SK-N-SH (cell line): ENCODE measurements at regions not wholly inside any gene's neighbourhood (a gene's known extent, or its start where the extent isn't known, plus 50 kb on each side); places are given as distances from the start of the nearest gene placed in this dataset.

Experiments
- CTCF ChIA-PET: fragments of 300-600, 350-600 bp; formaldehyde crosslinking; extraction: SDS; loops from one replicate; lab custom pipeline; 2021; lab: Yijun Ruan, JAX
- POLR2A ChIA-PET: fragments of 350-600 bp; sonication (Branson Sonifier 250); formaldehyde crosslinking; extraction: SDS; loops from one replicate; lab custom pipeline; 2020; ENCODE audit warnings: antibody characterized with exemption, inconsistent platforms; lab: Yijun Ruan, JAX
- DNase-seq: peaks from one replicate; pipeline ENCODE4 v3.0.0; 2012
- H2AFZ ChIP-seq: fragments of 200-600 bp; sonication (generic); 2 replicates; pipeline ENCODE4 v1.8.1; 2016; ENCODE audit warnings: antibody characterized with exemption, mild to moderate bottlenecking, low read depth
- H3F3A ChIP-seq: fragments of 200-600 bp; sonication (generic); replicated peaks from 2 replicates; pipeline ENCODE3; 2016; ENCODE audit warnings: antibody characterized with exemption, mild to moderate bottlenecking; ENCODE audit not compliant: insufficient read depth
- H3K27ac ChIP-seq, 2 experiments: fragments of 200-500 bp in 1 of 2; fragments of 200-600 bp in 1 of 2; sonication (Bioruptor generic) in 1 of 2; sonication (generic), shearing (Covaris generic) in 1 of 2; 2 replicates each; pipeline versions ENCODE4 v1.5.1 to v1.6.1; 2014 to 2016; ENCODE audit warnings: low read depth in 2 of 2, inconsistent platforms in 1 of 2, low read length in 1 of 2, mild to moderate bottlenecking in 1 of 2, mixed read lengths in 1 of 2
- H3K27me3 ChIP-seq: fragments of 200-600 bp; sonication (generic), shearing (Covaris generic); 2 replicates; pipeline ENCODE4 v1.6.1; 2016; ENCODE audit warnings: mixed run types; ENCODE audit not compliant: insufficient read depth
- H3K36me3 ChIP-seq, 2 experiments: fragments of 200-500 bp in 1 of 2; fragments of 200-600 bp in 1 of 2; sonication (Bioruptor generic) in 1 of 2; sonication (generic) in 1 of 2; replicated peaks in 1 of 2; 2 replicates each; pipeline versions ENCODE3 to v1.5.1; 2014 to 2016; ENCODE audit warnings: low read length in 1 of 2, mild to moderate bottlenecking in 1 of 2; ENCODE audit not compliant: insufficient read depth in 2 of 2, control insufficient read depth in 1 of 2
- H3K4me1 ChIP-seq, 2 experiments: fragments of 200-500 bp in 1 of 2; fragments of 200-600 bp in 1 of 2; sonication (Bioruptor generic) in 1 of 2; sonication (generic), shearing (Covaris generic) in 1 of 2; 2 replicates each; pipeline versions ENCODE4 v1.5.1 to v1.6.1; 2014 to 2016; ENCODE audit warnings: low read depth in 1 of 2, low read length in 1 of 2, mixed run types in 1 of 2; ENCODE audit not compliant: insufficient read depth in 2 of 2, control insufficient read depth in 1 of 2
- H3K4me2 ChIP-seq: fragments of 200-600 bp; sonication (generic), shearing (Covaris generic); 2 replicates; pipeline ENCODE4 v1.6.1; 2017; ENCODE audit warnings: mixed run types
- H3K4me3 ChIP-seq, 2 experiments: fragments of 200-500 bp in 1 of 2; fragments of 200-600 bp in 1 of 2; sonication (Bioruptor generic) in 1 of 2; sonication (generic), shearing (Covaris generic) in 1 of 2; 2 replicates each; pipeline versions ENCODE4 v1.5.1 to v1.8.1; 2014 to 2016; ENCODE audit warnings: low read depth in 2 of 2, inconsistent platforms in 1 of 2, low read length in 1 of 2, mild to moderate bottlenecking in 1 of 2, mixed read lengths in 1 of 2, moderate library complexity in 1 of 2
- H3K79me2 ChIP-seq: fragments of 200-600 bp; sonication (generic); 2 replicates; pipeline ENCODE4 v1.8.1; 2017; ENCODE audit warnings: mild to moderate bottlenecking; ENCODE audit not compliant: insufficient read depth
- H3K9ac ChIP-seq: fragments of 200-600 bp; sonication (generic); 2 replicates; pipeline ENCODE4 v1.6.1; 2017; ENCODE audit warnings: mixed run types
- H3K9me2 ChIP-seq: fragments of 200-600 bp; sonication (generic); 2 replicates; pipeline ENCODE4 v1.6.1; 2017; ENCODE audit warnings: mixed run types
- H3K9me3 ChIP-seq: fragments of 200-600 bp; sonication (generic); 2 replicates; pipeline ENCODE4 v1.6.1; 2017; ENCODE audit warnings: mixed run types, mild to moderate bottlenecking, moderate library complexity
- H4K20me1 ChIP-seq: fragments of 200-600 bp; sonication (generic); 2 replicates; pipeline ENCODE4 v1.6.1; 2017; ENCODE audit warnings: mild to moderate bottlenecking, mixed run types; ENCODE audit not compliant: insufficient read depth
- ELF1 ChIP-seq: IDR thresholded peaks from 2 replicates; pipeline ENCODE4 v1.4.0; 2012
- EP300 ChIP-seq, 2 experiments: IDR thresholded peaks; 2 replicates each; pipeline versions ENCODE4 v1.4.0 to v1.6.1; 2012; ENCODE audit warnings: borderline replicate concordance in 1 of 2, low read depth in 1 of 2, low read length in 1 of 2
- FOSL2 ChIP-seq: IDR thresholded peaks from 2 replicates; pipeline ENCODE4 v1.4.0; 2012; ENCODE audit warnings: low read depth, mild to moderate bottlenecking, moderate library complexity, borderline replicate concordance
- GABPA ChIP-seq: IDR thresholded peaks from 2 replicates; pipeline ENCODE4 v1.4.0; 2012; ENCODE audit warnings: low read depth, mild to moderate bottlenecking
- JUND ChIP-seq: IDR thresholded peaks from 2 replicates; pipeline ENCODE4 v1.4.0; 2012
- PBX3 ChIP-seq: IDR thresholded peaks from 2 replicates; pipeline ENCODE4; 2012
- POLR2AphosphoS5 ChIP-seq: IDR thresholded peaks from 2 replicates; pipeline ENCODE4 v1.6.1; 2012; ENCODE audit warnings: low read depth, low read length
- RFX5 ChIP-seq: IDR thresholded peaks from 2 replicates; pipeline ENCODE4 v1.6.1; 2012; ENCODE audit warnings: mild to moderate bottlenecking, improper control_type of control experiment, low read length
- RXRA ChIP-seq: IDR thresholded peaks from 2 replicates; pipeline ENCODE4 v1.4.0; 2012; ENCODE audit warnings: low read depth, mild to moderate bottlenecking, borderline replicate concordance
- SMC3 ChIP-seq: IDR thresholded peaks from 2 replicates; pipeline ENCODE4 v1.6.1; 2012; ENCODE audit warnings: low read depth, low read length, improper control_type of control experiment
- TAF1 ChIP-seq: IDR thresholded peaks from 2 replicates; pipeline ENCODE4 v1.6.1; 2012; ENCODE audit warnings: low read depth, mild to moderate bottlenecking, low read length, moderate library complexity, borderline replicate concordance
- YY1 ChIP-seq: IDR thresholded peaks from 2 replicates; pipeline ENCODE4 v1.4.0; 2012; ENCODE audit warnings: low read depth, mild to moderate bottlenecking
- WGBS: methylation state at CpG from one replicate; pipeline ENCODE4 v1.1.6; 2017; ENCODE audit warnings: low lambda C conversion rate; 5-methylcytosine and 5-hydroxymethylcytosine counted together
- TF ChIP-seq, protein P1 (sequence below): IDR thresholded peaks from 2 replicates; pipeline ENCODE4 v1.4.0; 2012; ENCODE audit warnings: low read depth
- TF ChIP-seq, protein P2 (sequence below): IDR thresholded peaks from 2 replicates; pipeline ENCODE4 v1.6.1; 2012; ENCODE audit warnings: mild to moderate bottlenecking, low read depth, low read length, moderate library complexity

DNA sequence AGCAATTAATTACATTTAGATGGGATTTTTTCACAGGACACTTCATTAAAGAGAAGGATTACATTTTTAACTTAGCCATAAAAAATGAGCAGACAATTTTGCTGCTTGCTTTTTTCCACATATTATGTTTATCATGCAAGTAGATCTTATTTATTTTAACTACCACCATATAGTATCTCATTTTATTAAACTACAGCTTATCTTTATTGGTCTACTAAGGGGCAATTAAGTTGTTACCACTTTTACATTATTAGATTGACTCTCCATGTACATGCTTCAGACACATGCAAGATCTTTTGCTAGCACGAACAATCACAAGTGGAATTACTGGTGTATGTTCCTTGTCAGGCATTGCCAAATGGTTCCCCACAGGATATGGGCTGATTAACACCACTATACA is 99.8 kb upstream of the NFIA start:
- 89% methylated on average over 1 of the region's 1 CpG for WGBS
- H3K4me2 ChIP-seq = no peak overlapping the region
- H3K36me3 ChIP-seq = no peaks in the 10 kb centered on the region
- H3K27me3 ChIP-seq = no peaks in the 10 kb centered on the region
- no peaks in the 10 kb centered on the region for H3K9me3 ChIP-seq
- no peak overlapping the region for H3K4me3 ChIP-seq
- H3K27ac ChIP-seq = no peak overlapping the region
- no peaks in the 10 kb centered on the region for H3F3A ChIP-seq
- CTCF ChIA-PET = interaction anchor here (0.9 to 2.2 kb wide), 2 partner anchors 67 to 870 kb away, joined by 4 to 10 read pairs; no protein-coding TSS in a partner anchor
- TF ChIP-seq GABPA (no peak), FOSL2 (no peak), SMC3 (no peak), POLR2AphosphoS5 (no peak), RXRA (no peak), ELF1 (no peak)
- TF ChIP-seq, protein P1, sequence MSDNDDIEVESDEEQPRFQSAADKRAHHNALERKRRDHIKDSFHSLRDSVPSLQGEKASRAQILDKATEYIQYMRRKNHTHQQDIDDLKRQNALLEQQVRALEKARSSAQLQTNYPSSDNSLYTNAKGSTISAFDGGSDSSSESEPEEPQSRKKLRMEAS = no peak
- TF ChIP-seq, all 33 proteins: peak for 0
- H4K20me1 ChIP-seq = no peaks in the 10 kb centered on the region
- no peaks in the 10 kb centered on the region for H3K9me2 ChIP-seq
- POLR2A ChIA-PET = interaction anchor here (1.1 kb wide), 1 partner anchor 22 kb away, joined by 3 read pairs; no protein-coding TSS in a partner anchor
- no peak for DNase-seq
- H3K9ac ChIP-seq = no peak overlapping the region
- H3K4me1 ChIP-seq = peaks cover 0 to 2% of the 10 kb centered on the region in 2 experiments; a peak in 2 of 4 replicates
- no peaks in the 10 kb centered on the region for H3K79me2 ChIP-seq
- H2AFZ ChIP-seq = no peak overlapping the region

DNA sequence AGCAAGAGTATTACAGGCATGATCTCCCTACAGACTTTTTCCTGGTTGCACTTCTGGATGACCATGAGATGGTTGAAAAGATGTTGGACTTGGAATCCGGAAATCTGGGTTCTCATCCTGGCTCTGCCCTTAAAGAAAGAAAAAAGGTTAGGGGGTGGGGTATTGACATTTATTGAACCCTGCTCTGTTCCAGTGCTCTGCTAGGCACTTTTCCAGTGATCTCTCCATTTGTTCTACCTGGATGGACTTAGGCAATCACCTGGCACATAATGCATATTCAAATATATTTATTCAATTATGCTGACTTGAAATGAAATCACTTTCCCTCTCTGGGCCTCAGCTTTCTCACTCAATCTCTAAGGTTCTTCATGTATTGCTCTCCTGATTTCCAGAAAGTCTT is 101.0 kb upstream of the NFIA start:
- DNase-seq = no peak
- Histone ChIP-seq H3K9ac (no peak overlapping the region), H3K27ac (no peak overlapping the region), H3K36me3 (no peaks in the 10 kb centered on the region), H3K4me1 (peaks cover 0 to 2% of the 10 kb centered on the region in 2 experiments; a peak in 2 of 4 replicates), H4K20me1 (no peaks in the 10 kb centered on the region), H2AFZ (no peak overlapping the region), H3K9me2 (no peaks in the 10 kb centered on the region), H3K27me3 (no peaks in the 10 kb centered on the region), H3K9me3 (no peaks in the 10 kb centered on the region), H3F3A (no peaks in the 10 kb centered on the region), H3K79me2 (no peaks in the 10 kb centered on the region), H3K4me3 (no peak overlapping the region), H3K4me2 (no peak overlapping the region)
- no peak for TF ChIP-seq RFX5
- no peak for TF ChIP-seq YY1
- WGBS = 100% methylated on average over 1 of the region's 1 CpG
- CTCF ChIA-PET = interaction anchor here (0.7 to 2.2 kb wide), 3 partner anchors 68 to 710 kb away, joined by 3 to 10 read pairs (median 3); no protein-coding TSS in a partner anchor
- POLR2A ChIA-PET = interaction anchor here (1.1 kb wide), 1 partner anchor 23 kb away, joined by 3 read pairs; no protein-coding TSS in a partner anchor

DNA sequence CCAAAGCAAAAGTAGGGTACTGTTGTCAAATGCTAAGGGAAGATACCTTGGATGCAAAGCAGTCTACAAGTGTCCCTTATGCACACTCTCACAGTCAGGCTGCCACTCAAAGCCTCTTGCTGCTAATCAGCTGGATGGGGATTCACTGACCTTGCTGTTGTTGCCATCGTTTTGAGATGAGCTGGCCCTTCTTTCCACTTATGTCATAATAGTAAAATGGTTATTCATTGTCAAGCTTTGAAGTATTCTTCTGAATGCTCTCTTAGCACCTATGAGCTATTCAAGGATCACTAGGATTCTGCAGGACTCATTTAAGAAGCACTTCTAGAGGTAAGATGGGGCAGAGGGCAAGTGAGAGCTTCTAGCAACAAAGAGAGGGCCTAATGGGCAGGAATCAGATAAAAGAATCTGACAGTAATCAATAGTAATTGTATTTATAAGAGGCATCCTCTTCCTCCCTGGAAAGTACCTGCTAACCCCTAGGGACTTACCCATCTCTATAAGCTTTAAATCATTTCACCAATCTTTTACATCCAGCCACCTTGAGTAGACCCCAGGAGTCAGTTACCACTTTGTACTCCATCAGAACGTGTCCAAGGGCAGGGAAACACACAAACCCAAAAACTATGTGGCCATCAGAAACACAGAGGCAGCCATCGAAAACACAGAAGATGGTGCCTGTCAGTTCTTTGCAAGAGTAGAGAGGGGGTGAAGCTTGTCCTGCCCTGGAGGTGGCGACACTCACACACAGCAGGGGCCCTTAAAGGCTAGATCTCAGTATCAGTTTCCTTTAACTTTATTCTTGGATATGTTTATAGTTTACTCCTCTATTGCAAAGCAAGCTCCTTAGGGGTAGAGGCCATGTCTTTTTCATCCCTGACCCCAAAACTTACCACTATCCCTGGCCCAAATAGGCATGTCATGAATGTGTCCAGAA is 103.7 kb upstream of the NFIA start:
- Histone ChIP-seq H3K79me2 (no peaks in the 10 kb centered on the region), H3K36me3 (no peaks in the 10 kb centered on the region), H3K9me2 (no peaks in the 10 kb centered on the region), H3K4me1 (peaks cover 0 to 12% of the 10 kb centered on the region in 2 experiments; a peak in 3 of 4 replicates), H4K20me1 (no peaks in the 10 kb centered on the region), H2AFZ (no peak overlapping the region), H3K4me2 (no peak overlapping the region), H3K9me3 (no peaks in the 10 kb centered on the region), H3K27ac (no peak overlapping the region), H3F3A (no peaks in the 10 kb centered on the region), H3K9ac (no peak overlapping the region), H3K4me3 (no peak overlapping the region), H3K27me3 (no peaks in the 10 kb centered on the region)
- POLR2A ChIA-PET = interaction anchor here (0.6 kb wide), 1 partner anchor 72 kb away, joined by 3 read pairs; no protein-coding TSS in a partner anchor
- CTCF ChIA-PET = interaction anchor here (0.9 to 5.6 kb wide), 20 partner anchors 10 to 1008 kb away, joined by 3 to 43 read pairs (median 4); no protein-coding TSS in a partner anchor
- 58% methylated on average over 4 of the region's 4 CpGs for WGBS
- peak; percentile 32 for DNase-seq
- TF ChIP-seq YY1 = no peak
- no peak for TF ChIP-seq JUND
- TF ChIP-seq PBX3 = no peak
- TF ChIP-seq EP300 (IDR thresholded peaks at IDR 0.05; ENCODE audit: borderline replicate concordance in 1 of 2, low read depth in 1 of 2, low read length in 1 of 2) = no peak
- no peak for TF ChIP-seq GABPA
- TF ChIP-seq, protein P2, sequence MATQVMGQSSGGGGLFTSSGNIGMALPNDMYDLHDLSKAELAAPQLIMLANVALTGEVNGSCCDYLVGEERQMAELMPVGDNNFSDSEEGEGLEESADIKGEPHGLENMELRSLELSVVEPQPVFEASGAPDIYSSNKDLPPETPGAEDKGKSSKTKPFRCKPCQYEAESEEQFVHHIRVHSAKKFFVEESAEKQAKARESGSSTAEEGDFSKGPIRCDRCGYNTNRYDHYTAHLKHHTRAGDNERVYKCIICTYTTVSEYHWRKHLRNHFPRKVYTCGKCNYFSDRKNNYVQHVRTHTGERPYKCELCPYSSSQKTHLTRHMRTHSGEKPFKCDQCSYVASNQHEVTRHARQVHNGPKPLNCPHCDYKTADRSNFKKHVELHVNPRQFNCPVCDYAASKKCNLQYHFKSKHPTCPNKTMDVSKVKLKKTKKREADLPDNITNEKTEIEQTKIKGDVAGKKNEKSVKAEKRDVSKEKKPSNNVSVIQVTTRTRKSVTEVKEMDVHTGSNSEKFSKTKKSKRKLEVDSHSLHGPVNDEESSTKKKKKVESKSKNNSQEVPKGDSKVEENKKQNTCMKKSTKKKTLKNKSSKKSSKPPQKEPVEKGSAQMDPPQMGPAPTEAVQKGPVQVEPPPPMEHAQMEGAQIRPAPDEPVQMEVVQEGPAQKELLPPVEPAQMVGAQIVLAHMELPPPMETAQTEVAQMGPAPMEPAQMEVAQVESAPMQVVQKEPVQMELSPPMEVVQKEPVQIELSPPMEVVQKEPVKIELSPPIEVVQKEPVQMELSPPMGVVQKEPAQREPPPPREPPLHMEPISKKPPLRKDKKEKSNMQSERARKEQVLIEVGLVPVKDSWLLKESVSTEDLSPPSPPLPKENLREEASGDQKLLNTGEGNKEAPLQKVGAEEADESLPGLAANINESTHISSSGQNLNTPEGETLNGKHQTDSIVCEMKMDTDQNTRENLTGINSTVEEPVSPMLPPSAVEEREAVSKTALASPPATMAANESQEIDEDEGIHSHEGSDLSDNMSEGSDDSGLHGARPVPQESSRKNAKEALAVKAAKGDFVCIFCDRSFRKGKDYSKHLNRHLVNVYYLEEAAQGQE = no peak
- TF ChIP-seq TAF1 = no peak
